DMS79 treated with DMSO at 0.1 percent for 48 hours (cell line): ENCODE measurements at regions not wholly inside any gene's neighbourhood (a gene's known extent, or its start where the extent isn't known, plus 50 kb on each side); places are given as distances from the start of the nearest gene placed in this dataset.
A peak's percentile ranks its signal among the peaks of the same experiment; 100 is the strongest.
"Not testable (repeated sequence)": the region's sequence is repeated elsewhere in the genome, so short reads cannot be mapped to it uniquely, and the experiment has no call there.

ENCODE experiments used
- DNase-seq: peaks from one replicate; lab custom pipeline; 2025; lab: John Stamatoyannopoulos, UW

- no peak for DNase-seq
These were observed 71.4 kb downstream of the TLR4 start for GRCh38 chr9:117775591-117775990.

DNA sequence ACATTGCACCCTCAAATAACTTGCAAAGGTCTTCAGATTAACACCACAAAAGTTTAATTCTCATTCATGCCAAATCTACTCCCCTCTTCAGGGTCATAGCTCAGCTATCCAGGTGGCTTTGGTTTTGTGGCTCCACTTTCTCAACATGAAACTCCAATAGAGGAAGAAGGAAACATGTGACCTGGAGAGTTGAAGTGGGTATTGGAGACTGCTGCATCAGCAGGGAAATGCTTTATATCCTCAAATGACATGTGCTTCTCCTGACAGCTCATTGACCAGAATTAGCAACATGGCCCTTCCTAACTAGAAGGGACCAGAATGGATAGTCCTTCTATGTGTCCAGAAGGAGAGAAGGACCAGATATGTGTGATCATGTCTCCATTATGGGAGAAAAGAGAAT, 73.6 kb downstream of the TLR4 start:
- DNase-seq: no peak

DNA sequence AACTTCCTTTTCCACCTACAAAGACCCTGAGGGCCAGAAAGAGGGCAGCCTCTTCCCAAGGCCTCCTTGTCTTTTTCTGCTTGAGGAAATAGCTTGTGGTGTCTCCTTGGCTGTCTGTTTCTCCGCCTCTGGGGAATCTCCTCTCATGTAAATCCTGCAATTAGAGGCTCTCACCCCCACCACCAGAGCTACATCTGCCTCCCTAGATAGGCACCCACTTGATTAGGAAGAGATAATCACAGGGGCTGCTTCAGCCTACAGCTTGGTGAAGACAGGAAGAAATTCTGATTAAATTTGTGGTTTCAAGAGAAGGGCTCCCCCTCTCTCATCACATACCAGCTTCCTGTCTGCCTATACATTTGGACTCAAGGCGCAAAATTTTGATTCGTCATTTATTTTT, 75.6 kb downstream of the TLR4 start:
- DNase-seq: no peak

GRCh38 chr9:117782931-117783788, 79.0 kb downstream of the TLR4 start:
- peak; percentile 77 for DNase-seq

- DNase-seq: no peak
These were observed 79.6 kb downstream of the TLR4 start for GRCh38 chr9:117783828-117784227.

DNA sequence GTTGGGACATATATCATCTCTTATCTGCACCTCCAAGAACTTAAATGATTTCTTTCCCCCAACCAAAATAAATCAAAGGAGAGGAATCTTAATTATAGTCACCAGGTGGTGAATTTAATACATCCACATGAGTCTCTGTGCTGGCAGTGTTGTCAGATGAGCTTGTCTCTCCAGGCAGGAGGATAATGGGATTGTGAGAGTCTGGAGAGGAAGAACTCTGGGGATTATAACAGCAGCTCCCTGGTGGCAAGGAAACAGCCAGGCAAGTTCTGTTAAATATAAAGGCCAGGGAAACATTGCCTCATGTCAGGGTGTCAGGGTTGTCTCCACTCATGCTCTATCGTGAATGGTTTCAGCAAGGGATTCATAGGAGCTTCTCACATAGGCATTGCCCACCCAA, 80.8 kb downstream of the TLR4 start:
- DNase-seq: no peak

DNA sequence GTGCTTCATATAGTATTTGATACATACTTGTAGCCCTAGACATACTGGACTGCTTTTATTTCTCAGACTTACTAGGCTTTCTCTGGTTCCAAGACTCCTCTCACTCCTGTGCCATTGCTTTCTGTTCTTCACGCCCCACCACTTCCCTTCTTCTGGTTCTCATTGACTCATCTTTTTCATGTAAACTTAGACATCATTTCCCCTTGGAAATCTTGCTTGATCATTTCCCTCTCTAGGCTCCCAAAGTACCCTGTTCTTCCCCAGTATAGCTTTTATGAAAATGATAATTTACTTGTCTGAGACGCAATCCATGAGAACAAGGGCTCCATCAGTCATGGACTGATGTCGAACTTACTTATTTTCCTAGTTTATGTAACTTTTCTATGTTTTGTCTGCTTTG, 83.5 kb downstream of the TLR4 start:
- no peak for DNase-seq

- DNase-seq: no peak
These were observed 91.1 kb downstream of the TLR4 start for GRCh38 chr9:117795271-117795670.

DNA sequence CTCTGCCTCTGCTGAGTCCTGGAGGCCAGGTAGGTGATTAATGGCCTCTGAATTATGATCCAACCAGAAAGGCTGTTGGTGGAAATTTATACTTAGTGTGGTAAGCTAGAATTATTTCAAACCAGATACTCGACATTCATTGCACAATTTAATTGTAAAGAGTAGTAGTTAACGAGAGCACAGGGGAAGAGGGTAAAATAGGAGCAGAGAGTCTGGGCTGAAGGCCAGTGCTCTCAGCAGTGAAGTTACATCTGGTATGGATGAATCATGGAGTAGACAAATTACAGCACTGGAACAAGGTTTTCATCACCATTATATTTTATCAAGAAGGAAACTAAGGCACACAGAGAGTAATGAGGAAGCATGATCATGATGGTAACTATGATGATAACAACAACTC, 92.5 kb downstream of the TLR4 start:
- no peak for DNase-seq

GRCh38 chr9:117800389-117800788, 96.2 kb downstream of the TLR4 start:
- no peak for DNase-seq

- no peak for DNase-seq
These were observed 105.5 kb downstream of the TLR4 start for GRCh38 chr9:117809751-117810150.

DNA sequence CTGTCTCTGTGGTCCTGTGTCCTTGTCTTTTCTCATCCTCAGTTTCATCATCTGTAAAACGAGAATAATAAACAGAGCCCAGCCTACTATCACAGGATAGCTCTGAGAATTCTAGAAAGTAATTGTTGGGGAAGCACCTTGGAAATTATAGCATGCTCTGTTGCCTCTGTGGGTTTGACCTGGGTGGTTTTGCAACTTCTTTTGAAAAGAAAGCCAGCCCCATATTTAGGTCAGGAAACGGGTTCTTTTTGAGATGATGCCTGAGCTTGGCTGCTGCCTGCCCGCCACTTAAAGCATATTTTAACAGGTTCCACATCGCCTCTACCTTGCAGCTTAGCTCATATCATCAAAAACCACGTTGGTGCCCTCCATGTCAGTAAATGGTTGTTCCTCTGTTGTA, 111.1 kb downstream of the TLR4 start:
- DNase-seq: no peak

GRCh38 chr9:117815948-117816347, 111.7 kb downstream of the TLR4 start:
- DNase-seq: no peak

DNA sequence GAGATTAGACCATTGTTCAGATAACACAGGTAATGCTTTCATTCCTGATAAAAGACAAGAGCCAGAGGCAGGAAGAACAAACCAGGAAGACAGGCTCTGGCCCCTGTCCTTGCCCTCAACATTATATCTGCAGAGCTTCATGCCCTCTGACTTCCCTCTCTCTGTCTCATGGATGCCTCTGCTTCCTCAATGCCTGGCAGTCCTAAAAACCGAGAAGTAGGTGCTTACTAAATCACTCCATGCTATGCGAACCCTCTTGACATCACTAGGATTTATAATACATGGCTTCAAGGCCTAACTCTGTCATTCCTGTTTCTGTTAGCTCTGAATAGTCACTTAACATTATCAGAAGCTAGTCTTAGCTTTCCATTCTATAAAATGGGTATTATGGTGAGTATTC, 117.8 kb downstream of the TLR4 start:
- no peak for DNase-seq

DNA sequence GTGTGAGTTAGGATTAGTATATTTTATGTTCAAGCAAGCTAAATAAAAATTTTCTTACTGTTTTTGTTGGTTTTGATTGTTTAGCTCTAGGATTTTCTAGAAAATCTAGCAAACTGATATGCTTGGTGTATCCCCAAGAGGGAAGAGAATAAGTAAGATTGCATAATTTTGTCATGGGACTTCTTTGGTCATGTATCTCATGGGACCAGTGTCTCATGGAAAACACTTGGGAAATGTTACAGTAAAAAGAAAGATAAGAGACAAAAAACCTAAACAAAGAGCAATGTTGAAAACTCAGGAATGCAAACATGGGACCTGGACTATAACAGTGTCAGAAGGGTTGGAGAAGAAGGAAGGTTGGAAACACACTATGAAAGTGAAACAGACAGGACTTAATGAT, 119.4 kb downstream of the TLR4 start:
- DNase-seq: no peak

GRCh38 chr9:117825609-117826347, 121.6 kb downstream of the TLR4 start:
- no peak for DNase-seq

DNA sequence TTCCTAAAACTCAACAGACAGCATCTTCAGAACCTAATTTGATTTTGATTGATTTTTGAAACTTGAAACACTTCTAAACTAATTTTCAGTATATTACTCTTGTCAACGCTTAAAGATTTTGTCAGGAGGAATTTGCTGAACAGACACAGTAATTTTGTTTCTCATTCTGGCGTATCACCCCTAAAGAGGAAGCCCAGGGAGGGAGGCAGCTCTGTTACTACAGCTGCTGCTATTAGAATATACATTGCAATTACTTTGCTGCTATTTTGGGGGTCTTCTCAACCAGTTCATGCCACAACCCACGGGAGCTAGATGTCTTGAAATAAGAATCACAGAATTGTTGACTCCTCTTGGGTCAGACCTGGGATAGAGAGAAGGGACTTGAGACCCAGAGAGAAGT, 122.6 kb downstream of the TLR4 start:
- DNase-seq: no peak

DNA sequence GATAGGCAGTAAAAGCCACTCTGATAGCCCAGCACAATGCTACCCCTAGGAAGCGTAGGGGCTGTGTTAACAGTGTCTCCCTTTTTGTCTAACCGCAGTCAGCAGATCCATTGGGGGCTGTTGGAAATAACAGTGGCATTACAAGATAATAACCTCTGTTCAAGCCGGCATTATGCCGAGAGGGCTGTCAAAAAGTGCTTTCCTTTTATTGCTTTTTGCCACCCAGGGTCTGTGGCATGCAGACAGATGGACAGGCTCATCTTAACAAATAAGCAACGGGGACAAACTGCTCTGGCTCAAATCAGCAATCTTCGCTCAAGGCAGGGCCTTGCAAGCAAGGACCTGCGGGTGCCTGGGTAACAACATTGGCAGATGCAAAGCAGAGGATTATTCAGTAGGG, 123.3 kb downstream of the TLR4 start:
- DNase-seq: no peak

DNA sequence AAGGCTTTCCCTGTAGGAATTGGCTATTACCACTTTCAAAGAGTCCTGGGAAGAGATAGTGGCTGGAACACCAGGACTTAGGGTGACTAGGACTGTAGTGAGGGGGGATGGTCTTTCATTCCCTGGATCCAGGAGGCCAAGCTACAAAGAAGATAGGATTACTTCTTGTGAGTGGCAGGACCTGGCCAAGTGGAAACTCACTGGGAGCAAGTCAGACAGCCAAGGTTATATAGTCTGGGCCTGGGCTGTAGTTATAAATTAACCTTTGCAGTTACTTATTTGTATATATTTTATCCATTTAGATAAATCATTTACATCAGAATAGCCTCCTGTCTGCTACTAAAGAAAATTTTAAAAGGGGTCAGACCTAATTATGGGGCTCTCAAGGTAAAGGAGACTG, 124.3 kb downstream of the TLR4 start:
- DNase-seq: no peak

DNA sequence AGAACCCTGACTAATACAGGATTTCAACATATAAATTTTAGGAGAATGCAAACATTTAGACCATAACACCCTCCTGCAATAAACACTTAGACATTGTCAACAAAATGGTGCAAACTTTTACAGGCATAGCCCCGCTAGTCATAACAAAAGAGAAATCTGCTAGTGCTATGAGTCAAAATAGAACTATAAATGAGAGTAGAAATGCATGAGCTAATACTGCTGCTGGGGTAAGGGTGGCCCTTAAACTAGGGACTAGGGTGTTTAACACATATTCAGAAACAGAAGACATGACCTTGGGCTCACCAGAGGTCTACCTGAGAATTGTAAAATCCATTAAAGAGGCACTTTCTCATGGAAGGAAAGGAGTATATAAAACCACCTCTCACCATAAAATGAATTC, 131.6 kb downstream of the TLR4 start:
- no peak for DNase-seq

DNA sequence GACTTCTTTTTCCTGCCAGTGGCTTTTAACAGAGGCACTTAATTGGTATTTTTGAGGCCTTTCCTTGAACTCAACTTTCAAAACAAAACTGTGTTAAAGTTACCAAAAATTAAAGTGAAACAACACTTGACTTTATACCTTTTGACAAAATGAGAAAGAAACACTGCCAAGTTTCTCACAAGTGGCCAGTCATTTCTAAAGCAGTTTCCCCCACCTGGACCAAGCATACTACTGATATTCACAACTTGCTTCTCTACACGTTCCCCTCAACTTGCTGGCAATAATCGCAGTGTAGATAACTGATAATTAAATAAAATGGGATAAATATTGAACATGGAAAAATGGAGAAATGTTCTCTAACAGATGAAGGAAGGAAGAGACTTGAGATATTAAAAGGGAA, 135.7 kb downstream of the TLR4 start:
- DNase-seq: no peak

DNA sequence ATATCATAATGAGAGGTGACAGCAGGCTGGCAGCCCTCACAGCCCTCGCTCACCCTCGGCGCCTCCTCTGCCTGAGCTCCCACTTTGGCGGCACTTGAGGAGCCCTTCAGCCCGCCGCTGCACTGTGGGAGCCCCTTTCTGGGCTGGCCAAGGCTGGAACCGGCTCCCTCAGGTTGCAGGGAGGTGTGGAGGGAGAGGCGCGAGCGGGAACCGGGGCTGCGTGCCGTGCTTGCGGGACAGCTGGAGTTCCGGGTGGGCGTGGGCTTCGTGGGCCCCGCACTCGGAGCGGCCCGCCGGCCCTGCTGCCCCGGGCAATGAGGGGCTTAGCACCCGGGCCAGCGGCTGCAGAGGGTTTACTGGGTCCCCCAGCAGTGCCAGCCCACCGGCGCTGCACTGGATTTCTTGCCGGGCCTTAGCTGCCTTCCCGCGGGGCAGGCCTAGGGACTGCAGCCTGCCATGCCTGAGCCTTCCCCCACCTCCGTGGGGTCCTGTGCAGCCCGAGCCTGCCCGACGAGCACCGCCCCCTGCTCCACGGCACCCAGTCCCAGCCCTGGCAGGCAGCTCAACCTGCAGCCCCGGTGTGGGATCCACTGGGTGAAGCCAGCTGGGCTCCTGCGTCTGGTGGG, 147.7 kb downstream of the TLR4 start:
- DNase-seq: not testable (repeated sequence)

- DNase-seq: no peak
These were observed 154.4 kb downstream of the TLR4 start for GRCh38 chr9:117858561-117858960.
